GM23338 (cell line): ENCODE measurements at regions not wholly inside any gene's neighbourhood (a gene's known extent, or its start where the extent isn't known, plus 50 kb on each side); places are given as distances from the start of the nearest gene placed in this dataset.
A peak's percentile ranks its signal among the peaks of the same experiment; 100 is the strongest.

Source experiments
- ATAC-seq: fragments of 200-7000 bp; cut with Tn5 transposase; 3 replicates; pipeline ENCODE4 v1.9.1; 2020
- DNase-seq: peaks from one replicate; pipeline ENCODE4 v3.0.0-alpha.2; 2015; ENCODE audit warnings: low spot score
- H2AFZ ChIP-seq: fragments of 200-600 bp; sonication (generic); 2 replicates; pipeline ENCODE4 v1.8.0; 2016; ENCODE audit warnings: antibody characterized with exemption, mild to moderate bottlenecking, moderate library complexity
- H3F3A ChIP-seq: fragments of 200-600 bp; sonication (generic); replicated peaks from 2 replicates; pipeline ENCODE4 v1.8.0; 2017; ENCODE audit warnings: antibody characterized with exemption, mixed run types, low read depth
- H3K27ac ChIP-seq: fragments of 200-600 bp; sonication (generic); 2 replicates; pipeline ENCODE4 v1.6.1; 2016; ENCODE audit warnings: low read depth
- H3K27me3 ChIP-seq: fragments of 200-600 bp; sonication (generic); 2 replicates; pipeline ENCODE4 v1.8.0; 2016; ENCODE audit warnings: mild to moderate bottlenecking, mixed run types, moderate library complexity; ENCODE audit not compliant: insufficient read depth
- H3K36me3 ChIP-seq: fragments of 200-600 bp; sonication (generic); 2 replicates; pipeline ENCODE4 v1.8.0; 2016; ENCODE audit warnings: mild to moderate bottlenecking; ENCODE audit not compliant: insufficient read depth
- H3K4me1 ChIP-seq: fragments of 200-600 bp; sonication (generic); 2 replicates; pipeline ENCODE4 v1.8.0; 2016; ENCODE audit warnings: mild to moderate bottlenecking, moderate library complexity; ENCODE audit not compliant: insufficient read depth
- H3K4me2 ChIP-seq: fragments of 200-600 bp; sonication (generic); 2 replicates; pipeline ENCODE4 v1.7.1; 2017; ENCODE audit warnings: mixed run types
- H3K4me3 ChIP-seq: fragments of 200-600 bp; sonication (generic); 2 replicates; pipeline ENCODE4 v1.6.1; 2016; ENCODE audit warnings: mixed run types
- H3K79me2 ChIP-seq: fragments of 200-600 bp; sonication (generic); replicated peaks from 2 replicates; pipeline ENCODE4 v1.8.0; 2017; ENCODE audit warnings: mild to moderate bottlenecking; ENCODE audit not compliant: insufficient read depth
- H3K9me2 ChIP-seq: fragments of 200-600 bp; sonication (generic); 2 replicates; pipeline ENCODE4 v1.8.0; 2017; ENCODE audit not compliant: insufficient read depth
- H4K20me1 ChIP-seq: fragments of 200-600 bp; sonication (generic); replicated peaks from 2 replicates; pipeline ENCODE4 v1.8.0; 2017; ENCODE audit warnings: mild to moderate bottlenecking; ENCODE audit not compliant: insufficient read depth
- H3K27ac Mint-ChIP-seq: 2 replicates; pipeline ENCODE4 v1.8.0; 2020; ENCODE audit warnings: inconsistent platforms, mild to moderate bottlenecking, moderate library complexity, mixed read lengths
- H3K27me3 Mint-ChIP-seq: 3 replicates; pipeline ENCODE4 v1.8.0; 2022; ENCODE audit warnings: low read depth, mild to moderate bottlenecking, moderate library complexity, mixed read lengths, inconsistent platforms; ENCODE audit not compliant: insufficient read depth, poor library complexity
- H3K36me3 Mint-ChIP-seq: 3 replicates; pipeline ENCODE4 v1.8.0; 2021; ENCODE audit warnings: low read depth, mild to moderate bottlenecking, inconsistent platforms, moderate library complexity, mixed read lengths
- H3K4me1 Mint-ChIP-seq: 3 replicates; pipeline ENCODE4 v1.8.0; 2020; ENCODE audit warnings: mild to moderate bottlenecking, inconsistent platforms, mixed read lengths
- H3K4me3 Mint-ChIP-seq: 3 replicates; pipeline ENCODE4 v1.8.0; 2021; ENCODE audit warnings: moderate library complexity, mild to moderate bottlenecking, inconsistent platforms, mixed read lengths
- H3K9me3 Mint-ChIP-seq: 3 replicates; pipeline ENCODE4 v1.8.0; 2020; ENCODE audit warnings: moderate library complexity, mild to moderate bottlenecking, inconsistent platforms, mixed read lengths
- CREB1 ChIP-seq: fragments of 250-450 bp; sonication (Bioruptor Pico); IDR thresholded peaks from 2 replicates; pipeline ENCODE4 v1.5.0; 2020; ENCODE audit warnings: low read depth, mild to moderate bottlenecking, moderate library complexity
- ETS1 ChIP-seq: IDR thresholded peaks from 2 replicates; pipeline ENCODE4 v1.6.1; 2016; ENCODE audit warnings: antibody characterized with exemption
- EZH2 ChIP-seq: fragments of 200-600 bp; sonication (generic); IDR thresholded peaks from one replicate; pipeline ENCODE4 v1.8.0; 2017; ENCODE audit warnings: antibody characterized with exemption, mild to moderate bottlenecking, low read depth; ENCODE audit not compliant: unreplicated experiment
- NANOG ChIP-seq: IDR thresholded peaks from 2 replicates; pipeline ENCODE4 v1.6.1; 2016; ENCODE audit warnings: antibody characterized with exemption, borderline replicate concordance
- ZNF331 ChIP-seq: fragments of 250-450 bp; sonication (Bioruptor Pico); IDR thresholded peaks from 2 replicates; pipeline ENCODE4 v1.5.0; 2020; ENCODE audit warnings: low read depth, mild to moderate bottlenecking, moderate library complexity
- ZNF462 ChIP-seq: fragments of 250-450 bp; sonication (Bioruptor Pico); IDR thresholded peaks from 2 replicates; pipeline ENCODE4 v1.5.0; 2020; ENCODE audit warnings: mild to moderate bottlenecking, moderate library complexity

- DNase-seq = no peak
- H3K27ac ChIP-seq = no peak overlapping the region
- H3F3A ChIP-seq = no peaks in the 10 kb centered on the region
- no peaks in the 10 kb centered on the region for H4K20me1 ChIP-seq
- no peaks in the 10 kb centered on the region for H3K27me3 Mint-ChIP-seq
- no peaks in the 10 kb centered on the region for H3K79me2 ChIP-seq
- TF ChIP-seq ETS1 (no peak), ZNF331 (CRISPR knock-in tag) (no peak)
- H3K9me2 ChIP-seq = peaks cover 6% of the 10 kb centered on the region; the same call in 1 of the 2 replicates
- H3K9me3 Mint-ChIP-seq = no peaks in the 10 kb centered on the region
- peak overlapping the region; percentile 24; the same call in 1 of the 2 replicates for H2AFZ ChIP-seq
- H3K27ac Mint-ChIP-seq = no peak overlapping the region
- H3K4me1 Mint-ChIP-seq = no peaks in the 10 kb centered on the region
- no peaks in the 10 kb centered on the region for H3K27me3 ChIP-seq
- H3K4me3 Mint-ChIP-seq = no peak overlapping the region
- no peaks in the 10 kb centered on the region for H3K36me3 ChIP-seq
- no peaks in the 10 kb centered on the region for H3K4me1 ChIP-seq
- H3K4me3 ChIP-seq = no peak overlapping the region
- no peak overlapping the region for H3K4me2 ChIP-seq
- ATAC-seq = no peak
- no peaks in the 10 kb centered on the region for H3K36me3 Mint-ChIP-seq
These were observed 100.5 kb upstream of the NRP1 start for GRCh38 chr10:33434933-33435332.

- Histone ChIP-seq H3K4me1 (0 out of 2 replicates have a peak, but pooled peaks cover 4% of the 10 kb centered on the region), H4K20me1 (no peaks in the 10 kb centered on the region), H3K9me2 (peaks cover 4% of the 10 kb centered on the region), H3K4me3 (no peak overlapping the region), H2AFZ (peak overlapping the region; percentile 56; the same call in 1 of the 2 replicates), H3K79me2 (no peaks in the 10 kb centered on the region), H3K36me3 (no peaks in the 10 kb centered on the region), H3K27ac (no peak overlapping the region), H3K4me2 (no peak overlapping the region), H3K27me3 (no peaks in the 10 kb centered on the region), H3F3A (no peaks in the 10 kb centered on the region)
- Mint-ChIP-seq H3K27ac (no peak overlapping the region), H3K36me3 (no peaks in the 10 kb centered on the region), H3K4me3 (no peak overlapping the region), H3K9me3 (no peaks in the 10 kb centered on the region), H3K27me3 (no peaks in the 10 kb centered on the region), H3K4me1 (peaks cover 10% of the 10 kb centered on the region; the same call in 2 of the 3 replicates)
- DNase-seq (no peak), ATAC-seq (no peak)
- TF ChIP-seq EZH2 (no peak), ZNF462 (CRISPR knock-in tag) (no peak), CREB1 (no peak), NANOG (no peak), ZNF331 (CRISPR knock-in tag) (no peak)
These were observed 94.2 kb upstream of the NRP1 start for GRCh38 chr10:33428682-33429081.
